Coronary artery (tissue), 2 donors: ENCODE measurements at regions not wholly inside any gene's neighbourhood (a gene's known extent, or its start where the extent isn't known, plus 50 kb on each side); places are given as distances from the start of the nearest gene placed in this dataset.

ENCODE experiments used
- DNase-seq: peaks from one replicate; pipeline ENCODE4 v3.0.0-alpha.2; 2017; ENCODE audit warnings: low spot score
- H3K27ac ChIP-seq, 2 donors: fragments of 200-600 bp; sonication (generic); one replicate each; pipeline ENCODE4 v1.5.1; 2016 to 2019
- H3K4me3 ChIP-seq: fragments of 200-600 bp; sonication (generic); 2 replicates; pipeline ENCODE4 v1.5.1; 2016; ENCODE audit warnings: mild to moderate bottlenecking, moderate library complexity
- CTCF ChIP-seq: fragments of 200-600 bp; sonication (generic); IDR thresholded peaks from one replicate; pipeline ENCODE4 v1.5.1; 2019; ENCODE audit warnings: antibody characterized with exemption

GRCh38 chr10:93255546-93255945 lies 181.9 kb downstream of the CYP26A1 start:
- no peak for TF ChIP-seq CTCF
- DNase-seq = no peak
- H3K27ac ChIP-seq = no peak overlapping the region
- H3K4me3 ChIP-seq = no peak overlapping the region
